Upper lobe of left lung (tissue), 6 donors: ENCODE measurements at regions not wholly inside any gene's neighbourhood (a gene's known extent, or its start where the extent isn't known, plus 50 kb on each side); places are given as distances from the start of the nearest gene placed in this dataset.

Experiments used
- ATAC-seq, 2 donors: fragments of 200-7000 bp; cut with Tn5 transposase; one replicate each; pipeline ENCODE4 v1.9.1; 2022; ENCODE audit warnings: mild to moderate bottlenecking in 2 of 2, moderate library complexity in 2 of 2; ENCODE audit not compliant: low FRiP score in 2 of 2
- DNase-seq, 2 donors: peaks; one replicate each; pipeline ENCODE4 v3.0.0-alpha.2; 2019 to 2020
- H3K27ac ChIP-seq, 4 donors: fragments of 200-600 bp; sonication (generic); one replicate each; pipeline ENCODE4 v1.5.1; 2016 to 2019
- H3K27me3 ChIP-seq, 4 donors: fragments of 200-600 bp; sonication (generic); one replicate each; pipeline ENCODE4 v1.5.1; 2017 to 2019
- H3K36me3 ChIP-seq, 4 donors: fragments of 200-600 bp; sonication (generic); one replicate each; pipeline ENCODE4 v1.5.1; 2016 to 2019
- H3K4me1 ChIP-seq, 4 donors: fragments of 200-600 bp; sonication (generic); one replicate each; pipeline ENCODE4 v1.5.1; 2018 to 2019
- H3K4me3 ChIP-seq, 4 donors: fragments of 200-600 bp; sonication (generic); one replicate each; pipeline ENCODE4 v1.5.1; 2017 to 2019; ENCODE audit warnings: mild to moderate bottlenecking in 2 of 4, moderate library complexity in 1 of 4
- H3K9me3 ChIP-seq, 4 donors: fragments of 200-600 bp; sonication (generic); one replicate each; pipeline ENCODE4 v1.5.1; 2018 to 2019
- CTCF ChIP-seq, 6 experiments: fragments of 450-650 bp in 4 of 6; fragments of 200-600 bp in 2 of 6; sonication (generic) in 2 of 6; IDR thresholded peaks; one replicate each; pipeline ENCODE4 v1.5.1; 2016 to 2019; ENCODE audit warnings: antibody characterized with exemption in 6 of 6
- EP300 ChIP-seq, 4 donors: sonication (generic); formaldehyde crosslinking; IDR thresholded peaks; one replicate each; pipeline ENCODE4 v1.5.1; 2017; ENCODE audit warnings: antibody characterized with exemption in 4 of 4, control low read depth in 2 of 4
- POLR2A ChIP-seq, 4 donors: fragments of 450-650 bp; IDR thresholded peaks; one replicate each; pipeline ENCODE4 v1.5.1; 2016 to 2017; ENCODE audit warnings: antibody characterized with exemption in 4 of 4, mild to moderate bottlenecking in 2 of 4
- POLR2AphosphoS5 ChIP-seq, 2 donors: sonication (generic); formaldehyde crosslinking; IDR thresholded peaks; one replicate each; pipeline ENCODE4 v1.5.1; 2017; ENCODE audit warnings: antibody characterized with exemption in 2 of 2
- WGBS, 2 donors: methylation state at CpG; one replicate each; pipeline ENCODE4 v1.1.5; 2017 to 2018; 5-methylcytosine and 5-hydroxymethylcytosine counted together
- donor health status: DM: no; HTN: no; CAD: no; lungs with moderate emphysema.
- donor health status: DM: no; HTN: yes; CAD: no; lungs with severe emphysema.

GRCh38 chr3:146382386-146382785 is 87.0 kb downstream of the PLSCR2 start:
- WGBS, 2 donors: 88 to 97% methylated on average over 1 of the region's 1 CpG
- Histone ChIP-seq H3K4me1 (no peaks in the 10 kb centered on the region), H3K4me3 (no peak overlapping the region), H3K9me3 (no peaks in the 10 kb centered on the region), H3K27me3 (no peaks in the 10 kb centered on the region), H3K36me3 (no peaks in the 10 kb centered on the region), H3K27ac (no peak overlapping the region)
- no peak for TF ChIP-seq EP300 (IDR thresholded peaks at IDR 0.05)
- TF ChIP-seq POLR2AphosphoS5 (IDR thresholded peaks at IDR 0.05): no peak
- TF ChIP-seq CTCF (IDR thresholded peaks at IDR 0.05): no peak
- no peak for TF ChIP-seq POLR2A (IDR thresholded peaks at IDR 0.05)
- no peak for DNase-seq
- ATAC-seq: no peak

GRCh38 chr3:146380046-146380445 is 89.3 kb downstream of the PLSCR2 start:
- Histone ChIP-seq H3K27ac (no peak overlapping the region), H3K9me3 (no peaks in the 10 kb centered on the region), H3K4me1 (no peaks in the 10 kb centered on the region), H3K27me3 (no peaks in the 10 kb centered on the region), H3K4me3 (no peak overlapping the region), H3K36me3 (no peaks in the 10 kb centered on the region)
- WGBS, 2 donors: 47 to 64% methylated on average over 2 of the region's 2 CpGs
- DNase-seq (no peak), ATAC-seq (no peak)
- TF ChIP-seq CTCF (IDR thresholded peaks at IDR 0.05): no peak
- TF ChIP-seq POLR2A (IDR thresholded peaks at IDR 0.05): no peak
- no peak for TF ChIP-seq POLR2AphosphoS5 (IDR thresholded peaks at IDR 0.05)
- TF ChIP-seq EP300 (IDR thresholded peaks at IDR 0.05): no peak

GRCh38 chr3:146375219-146375618 is 94.1 kb downstream of the PLSCR2 start:
- WGBS, 2 donors: 79 to 90% methylated on average over 3 of the region's 3 CpGs

GRCh38 chr3:146374146-146374545 is 95.2 kb downstream of the PLSCR2 start:
- TF ChIP-seq POLR2AphosphoS5 (IDR thresholded peaks at IDR 0.05): no peak
- no peak for TF ChIP-seq POLR2A (IDR thresholded peaks at IDR 0.05)
- no peak for TF ChIP-seq EP300 (IDR thresholded peaks at IDR 0.05)
- TF ChIP-seq CTCF (IDR thresholded peaks at IDR 0.05): no peak
- H3K9me3 ChIP-seq: peaks cover 0 to 10% (median 4%) of the 10 kb centered on the region in 4 donors
- H3K4me3 ChIP-seq: no peak overlapping the region
- no peaks in the 10 kb centered on the region for H3K36me3 ChIP-seq
- 47 to 79% methylated on average over 2 of the region's 2 CpGs for WGBS, 2 donors
- H3K27ac ChIP-seq: no peak overlapping the region
- H3K27me3 ChIP-seq: no peaks in the 10 kb centered on the region
- ATAC-seq (no peak), DNase-seq (no peak)
- no peaks in the 10 kb centered on the region for H3K4me1 ChIP-seq

More at GRCh38 chr3:146375219-146375618, 94.1 kb downstream of the PLSCR2 start:
- DNase-seq (no peak), ATAC-seq (peak in 1 of 2 donors; percentile 64)
- Histone ChIP-seq H3K4me3 (no peak overlapping the region), H3K4me1 (no peaks in the 10 kb centered on the region), H3K9me3 (peaks cover 0 to 10% (median 4%) of the 10 kb centered on the region in 4 donors), H3K36me3 (no peaks in the 10 kb centered on the region), H3K27me3 (no peaks in the 10 kb centered on the region), H3K27ac (no peak overlapping the region)
- no peak for TF ChIP-seq CTCF (IDR thresholded peaks at IDR 0.05)
- TF ChIP-seq EP300 (IDR thresholded peaks at IDR 0.05): no peak
- no peak for TF ChIP-seq POLR2AphosphoS5 (IDR thresholded peaks at IDR 0.05)
- no peak for TF ChIP-seq POLR2A (IDR thresholded peaks at IDR 0.05)

- H3K9me3 ChIP-seq: peaks cover 0 to 10% (median 4%) of the 10 kb centered on the region in 4 donors
- 75 to 87% methylated on average over 1 of the region's 1 CpG for WGBS, 2 donors
- H3K4me1 ChIP-seq: no peaks in the 10 kb centered on the region
- no peak overlapping the region for H3K27ac ChIP-seq
- H3K27me3 ChIP-seq: no peaks in the 10 kb centered on the region
- H3K4me3 ChIP-seq: no peak overlapping the region
- DNase-seq: no peak
- no peak for ATAC-seq
- TF ChIP-seq CTCF (IDR thresholded peaks at IDR 0.05): no peak
- no peak for TF ChIP-seq POLR2AphosphoS5 (IDR thresholded peaks at IDR 0.05)
- TF ChIP-seq EP300 (IDR thresholded peaks at IDR 0.05): no peak
- TF ChIP-seq POLR2A (IDR thresholded peaks at IDR 0.05): no peak
- no peaks in the 10 kb centered on the region for H3K36me3 ChIP-seq
These were observed 97.5 kb downstream of the PLSCR2 start for GRCh38 chr3:146371902-146372301.
